ENCODE measurements at regions not wholly inside any gene's neighbourhood (a gene's known extent, or its start where the extent isn't known, plus 50 kb on each side); places are given as distances from the start of the nearest gene placed in this dataset.

DNA sequence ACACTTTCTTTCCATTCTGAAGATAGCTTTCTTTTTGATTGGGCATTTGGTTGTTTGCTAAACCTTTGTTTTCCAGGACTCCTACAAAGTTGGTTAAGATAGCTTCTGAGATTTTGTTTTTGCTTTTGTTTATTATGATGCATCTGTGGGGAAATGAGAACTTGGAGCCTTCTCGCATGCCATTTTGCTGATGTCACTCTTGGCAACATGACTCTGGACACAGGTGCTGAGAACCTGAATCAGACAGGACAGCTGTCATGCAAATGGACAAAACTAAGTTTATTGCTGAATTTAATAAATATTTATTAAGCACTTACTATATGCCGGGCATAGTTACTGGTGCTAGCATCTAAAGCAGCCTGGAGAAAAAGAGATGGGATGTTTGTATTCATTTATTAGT, 274.1 kb downstream of the ZEB1 start:
- TF ChIP-seq, protein P1, sequence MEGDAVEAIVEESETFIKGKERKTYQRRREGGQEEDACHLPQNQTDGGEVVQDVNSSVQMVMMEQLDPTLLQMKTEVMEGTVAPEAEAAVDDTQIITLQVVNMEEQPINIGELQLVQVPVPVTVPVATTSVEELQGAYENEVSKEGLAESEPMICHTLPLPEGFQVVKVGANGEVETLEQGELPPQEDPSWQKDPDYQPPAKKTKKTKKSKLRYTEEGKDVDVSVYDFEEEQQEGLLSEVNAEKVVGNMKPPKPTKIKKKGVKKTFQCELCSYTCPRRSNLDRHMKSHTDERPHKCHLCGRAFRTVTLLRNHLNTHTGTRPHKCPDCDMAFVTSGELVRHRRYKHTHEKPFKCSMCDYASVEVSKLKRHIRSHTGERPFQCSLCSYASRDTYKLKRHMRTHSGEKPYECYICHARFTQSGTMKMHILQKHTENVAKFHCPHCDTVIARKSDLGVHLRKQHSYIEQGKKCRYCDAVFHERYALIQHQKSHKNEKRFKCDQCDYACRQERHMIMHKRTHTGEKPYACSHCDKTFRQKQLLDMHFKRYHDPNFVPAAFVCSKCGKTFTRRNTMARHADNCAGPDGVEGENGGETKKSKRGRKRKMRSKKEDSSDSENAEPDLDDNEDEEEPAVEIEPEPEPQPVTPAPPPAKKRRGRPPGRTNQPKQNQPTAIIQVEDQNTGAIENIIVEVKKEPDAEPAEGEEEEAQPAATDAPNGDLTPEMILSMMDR (IDR thresholded peaks at IDR 0.05; ENCODE audit: insufficient read depth, low read depth, low read length): no peak
- TF ChIP-seq EZH2 (IDR thresholded peaks at IDR 0.05; ENCODE audit: insufficient read depth, low read length): no peak

Measured in astrocyte (in vitro differentiated cells and primary cell).